ENCODE measurements at regions not wholly inside any gene's neighbourhood (a gene's known extent, or its start where the extent isn't known, plus 50 kb on each side); places are given as distances from the start of the nearest gene placed in this dataset.

- no peak for TF ChIP-seq RCOR1 (IDR thresholded peaks at IDR 0.05; ENCODE audit: insufficient replicate concordance, low read length)
- TF ChIP-seq CTCF (conservative IDR thresholded peaks at IDR 0.05; ENCODE audit: low read depth, low read length) = no peak
- TF ChIP-seq POLR2A (IDR thresholded peaks at IDR 0.05; ENCODE audit: low read depth, low read length) = no peak
Observed at GRCh38 chr20:51118985-51119527, 96.1 kb upstream of the KCNG1 start.

Data from IMR-90 (cell line).